RWPE2 (cell line): ENCODE measurements at regions not wholly inside any gene's neighbourhood (a gene's known extent, or its start where the extent isn't known, plus 50 kb on each side); places are given as distances from the start of the nearest gene placed in this dataset.

Source experiments
- ATAC-seq: fragments of 200-7000 bp; cut with Tn5 transposase; 3 replicates; pipeline ENCODE4 v1.9.1; 2021; ENCODE audit warnings: low read depth
- DNase-seq: peaks from one replicate; pipeline ENCODE4 v3.0.0-alpha.2; 2020; ENCODE audit warnings: low spot score
- H3K27ac ChIP-seq: fragments of 450-650 bp; 2 replicates; pipeline ENCODE4 v1.5.1; 2017; ENCODE audit warnings: mild to moderate bottlenecking; ENCODE audit not compliant: poor library complexity, severe bottlenecking
- H3K27me3 ChIP-seq: fragments of 250-450 bp; sonication (Bioruptor Pico); 2 replicates; pipeline ENCODE4 v1.5.1; 2021; ENCODE audit warnings: mild to moderate bottlenecking, moderate library complexity; ENCODE audit not compliant: insufficient read depth, poor library complexity, severe bottlenecking
- H3K36me3 ChIP-seq: fragments of 250-450 bp; sonication (Bioruptor Pico); 2 replicates; pipeline ENCODE4 v1.5.1; 2020; ENCODE audit warnings: low read depth, mild to moderate bottlenecking, moderate library complexity
- H3K4me1 ChIP-seq: fragments of 250-450 bp; sonication (Bioruptor Pico); 2 replicates; pipeline ENCODE4 v1.5.1; 2021; ENCODE audit warnings: mild to moderate bottlenecking, moderate library complexity; ENCODE audit not compliant: insufficient read depth, poor library complexity, severe bottlenecking
- H3K4me3 ChIP-seq: fragments of 250-450 bp; sonication (Bioruptor Pico); 2 replicates; pipeline ENCODE4 v1.5.1; 2021; ENCODE audit warnings: mild to moderate bottlenecking, moderate library complexity; ENCODE audit not compliant: severe bottlenecking
- H3K9me3 ChIP-seq: fragments of 250-450 bp; sonication (Bioruptor Pico); 2 replicates; pipeline ENCODE4 v1.5.1; 2021; ENCODE audit warnings: mild to moderate bottlenecking, moderate library complexity; ENCODE audit not compliant: severe bottlenecking
- CTCF ChIP-seq: fragments of 450-650 bp; IDR thresholded peaks from one replicate; pipeline ENCODE4 v1.5.1; 2017; ENCODE audit warnings: mild to moderate bottlenecking, moderate library complexity; ENCODE audit not compliant: poor library complexity, severe bottlenecking

DNA sequence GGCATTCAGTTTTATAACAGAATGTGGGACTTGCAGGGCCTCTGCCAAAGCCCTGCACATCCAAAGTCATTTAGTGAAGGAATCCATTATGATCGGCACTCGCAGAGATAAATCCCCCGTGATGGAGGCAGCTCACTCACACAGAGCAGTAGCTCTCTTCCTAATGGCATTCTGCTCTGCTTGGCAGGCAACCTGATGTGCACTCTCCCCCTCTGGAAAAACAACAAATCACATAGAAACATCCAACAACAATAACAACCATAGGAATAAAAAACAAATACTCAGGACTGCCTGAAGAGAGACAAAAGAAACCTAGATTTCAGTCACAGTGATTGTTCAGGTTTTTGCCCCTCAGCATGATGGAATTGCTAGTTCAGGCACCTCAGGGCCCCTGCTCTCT, 59.7 kb downstream of the NAA11 start:
- Histone ChIP-seq H3K9me3 (no peaks in the 10 kb centered on the region), H3K27me3 (no peaks in the 10 kb centered on the region), H3K4me3 (no peak overlapping the region), H3K36me3 (no peaks in the 10 kb centered on the region), H3K27ac (no peak overlapping the region), H3K4me1 (no peaks in the 10 kb centered on the region)
- ATAC-seq: no peak
- no peak for TF ChIP-seq CTCF
- DNase-seq: no peak

DNA sequence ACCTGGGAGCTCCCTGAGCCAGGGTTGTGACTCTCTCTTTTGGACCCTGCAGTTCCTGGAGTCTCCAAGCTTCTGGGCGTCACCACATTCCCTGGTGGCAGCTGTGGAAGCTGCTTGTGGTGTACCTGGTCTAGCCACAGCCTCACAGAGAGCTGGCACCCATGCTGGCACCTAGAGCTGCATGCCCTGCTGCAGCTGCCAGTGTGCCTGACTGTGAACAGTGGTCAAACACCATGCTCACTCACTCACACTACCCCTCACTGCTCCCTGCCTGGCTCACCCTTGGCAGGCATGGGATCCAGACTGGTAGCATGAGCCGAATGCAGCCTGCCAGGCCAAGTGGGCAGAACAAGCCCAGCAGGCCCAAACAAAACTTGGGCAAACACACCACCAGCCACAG, 66.6 kb downstream of the NAA11 start:
- H3K9me3 ChIP-seq: no peaks in the 10 kb centered on the region
- ATAC-seq: no peak

DNA sequence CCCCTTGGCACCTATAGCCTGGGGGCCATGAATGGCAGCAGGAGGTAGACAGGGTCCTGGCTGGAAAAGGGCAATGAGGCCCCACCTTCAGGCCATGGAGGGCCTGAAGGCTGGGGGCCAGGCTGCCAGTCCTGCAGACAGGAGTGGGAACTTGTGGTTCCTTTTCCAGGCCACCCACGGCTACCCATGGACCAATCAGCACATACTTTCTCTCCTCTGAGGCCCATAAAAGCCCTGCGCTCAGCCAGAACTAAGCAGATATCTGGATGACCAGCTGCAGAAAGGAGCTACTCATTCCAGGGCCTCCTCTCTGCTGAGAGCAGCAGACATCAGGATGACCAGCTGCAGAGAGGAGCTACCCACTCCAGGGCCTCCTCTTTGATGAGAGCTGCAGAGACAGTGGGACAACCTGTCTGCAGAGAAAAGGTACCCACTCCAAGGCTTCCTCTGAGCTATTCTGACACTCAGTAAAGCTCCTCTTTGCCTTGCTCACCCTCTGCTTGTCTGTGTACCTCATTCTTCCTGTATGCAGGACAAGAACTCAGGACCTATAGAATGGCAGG, 67.2 kb downstream of the NAA11 start:
- TF ChIP-seq CTCF: no peak
- DNase-seq (no peak), ATAC-seq (no peak)
- Histone ChIP-seq H3K4me3 (no peak overlapping the region), H3K27ac (no peak overlapping the region), H3K27me3 (no peaks in the 10 kb centered on the region), H3K4me1 (no peaks in the 10 kb centered on the region), H3K36me3 (no peaks in the 10 kb centered on the region), H3K9me3 (no peaks in the 10 kb centered on the region)

More for the DNA sequence above, 66.6 kb downstream of the NAA11 start:
- Histone ChIP-seq H3K27me3 (no peaks in the 10 kb centered on the region), H3K4me3 (no peak overlapping the region), H3K36me3 (no peaks in the 10 kb centered on the region), H3K27ac (no peak overlapping the region), H3K4me1 (no peaks in the 10 kb centered on the region)
- DNase-seq: no peak
- TF ChIP-seq CTCF: no peak

DNA sequence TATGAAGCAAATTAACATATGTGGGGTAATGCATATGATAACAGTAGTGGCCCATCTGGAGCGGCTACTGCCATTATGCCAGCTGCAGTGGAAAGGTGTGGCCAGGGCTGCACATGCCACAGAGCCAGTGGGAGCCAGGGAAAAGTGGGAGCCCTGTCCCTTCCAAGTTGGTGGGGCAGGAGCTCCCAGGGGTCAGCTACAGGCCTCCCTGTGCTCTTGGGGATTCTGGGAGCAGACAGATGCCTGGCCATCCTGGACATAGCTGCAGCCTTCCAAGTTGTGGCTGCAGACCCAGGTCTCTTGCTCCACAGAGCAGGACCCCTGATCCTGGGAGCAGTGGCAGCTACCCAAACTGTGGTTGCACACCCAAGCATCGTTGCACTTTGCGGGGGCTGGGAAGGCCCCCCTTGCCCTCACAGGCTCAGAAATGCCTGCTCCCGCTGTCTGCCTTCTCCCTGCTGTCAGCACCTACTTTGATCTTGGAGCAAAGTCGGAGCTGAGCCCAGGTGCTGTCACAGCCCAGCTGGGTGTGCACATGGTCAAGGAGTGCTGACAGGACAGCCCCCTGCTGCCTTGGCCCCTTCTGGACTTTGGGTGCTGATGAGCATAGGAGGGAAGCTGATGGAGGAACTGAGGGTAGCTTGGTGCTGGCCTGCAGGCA, 67.8 kb downstream of the NAA11 start:
- no peaks in the 10 kb centered on the region for H3K4me1 ChIP-seq
- H3K36me3 ChIP-seq: no peaks in the 10 kb centered on the region
- ATAC-seq (no peak), DNase-seq (no peak)
- H3K27me3 ChIP-seq: no peaks in the 10 kb centered on the region
- H3K4me3 ChIP-seq: no peak overlapping the region
- no peak overlapping the region for H3K27ac ChIP-seq
- H3K9me3 ChIP-seq: no peaks in the 10 kb centered on the region
- TF ChIP-seq CTCF: no peak

- no peak overlapping the region for H3K27ac ChIP-seq
- no peak overlapping the region for H3K4me3 ChIP-seq
- H3K4me1 ChIP-seq: no peaks in the 10 kb centered on the region
- DNase-seq (no peak), ATAC-seq (no peak)
- H3K9me3 ChIP-seq: no peaks in the 10 kb centered on the region
- H3K36me3 ChIP-seq: no peaks in the 10 kb centered on the region
- no peak for TF ChIP-seq CTCF
- no peaks in the 10 kb centered on the region for H3K27me3 ChIP-seq
Measured at GRCh38 chr4:79255793-79256192, 70.1 kb downstream of the NAA11 start.
